Uterus (tissue), 3 donors: ENCODE measurements at regions not wholly inside any gene's neighbourhood (a gene's known extent, or its start where the extent isn't known, plus 50 kb on each side); places are given as distances from the start of the nearest gene placed in this dataset.

ENCODE experiments used
- DNase-seq, 2 donors: peaks; one replicate each; pipeline ENCODE4 v3.0.0-alpha.2; 2019 to 2020
- H3K27ac ChIP-seq, 2 donors: fragments of 200-600 bp; sonication (generic); 1 replicate in 1 of 2; 2 replicates in 1 of 2; pipeline ENCODE4 v1.5.1; 2016 to 2018
- H3K27me3 ChIP-seq, 2 donors: fragments of 200-600 bp; sonication (generic); one replicate each; pipeline ENCODE4 v1.5.1; 2018 to 2019; ENCODE audit warnings: control low read depth in 1 of 2
- H3K36me3 ChIP-seq, 2 donors: fragments of 200-600 bp; sonication (generic); one replicate each; pipeline ENCODE4 v1.5.1; 2019; ENCODE audit warnings: control low read depth in 1 of 2
- H3K4me1 ChIP-seq, 2 donors: fragments of 200-600 bp; sonication (generic); one replicate each; pipeline ENCODE4 v1.5.1; 2018 to 2019; ENCODE audit warnings: control low read depth in 1 of 2
- H3K4me3 ChIP-seq, 2 donors: fragments of 200-600 bp; sonication (generic); 1 replicate in 1 of 2; 2 replicates in 1 of 2; pipeline ENCODE4 v1.5.1; 2018 to 2019; ENCODE audit warnings: mild to moderate bottlenecking in 1 of 2
- H3K9me3 ChIP-seq, 2 donors: fragments of 200-600 bp; sonication (generic); one replicate each; pipeline ENCODE4 v1.5.1; 2019; ENCODE audit warnings: control low read depth in 1 of 2
- CTCF ChIP-seq, 4 experiments: fragments of 200-600 bp in 2 of 4; fragments of 450-650 bp in 2 of 4; sonication (generic) in 2 of 4; IDR thresholded peaks; one replicate each; pipeline ENCODE4 v1.5.1; 2016 to 2019; ENCODE audit warnings: antibody characterized with exemption in 4 of 4, mild to moderate bottlenecking in 2 of 4, moderate library complexity in 1 of 4
- POLR2A ChIP-seq, 2 donors: fragments of 450-650 bp; IDR thresholded peaks; one replicate each; pipeline ENCODE4 v1.6.1; 2016; ENCODE audit warnings: antibody characterized with exemption in 2 of 2, mild to moderate bottlenecking in 1 of 2, moderate library complexity in 1 of 2
- intact Hi-C: fragments of 100-400 bp; cut with DNase I; formaldehyde crosslinking; loops from one replicate; pipeline ENCODE4 v1.15.1; 2023; ENCODE audit warnings: low total_unique reads
- donor health status: DM: yes; HTN: yes; CAD: no.

DNA sequence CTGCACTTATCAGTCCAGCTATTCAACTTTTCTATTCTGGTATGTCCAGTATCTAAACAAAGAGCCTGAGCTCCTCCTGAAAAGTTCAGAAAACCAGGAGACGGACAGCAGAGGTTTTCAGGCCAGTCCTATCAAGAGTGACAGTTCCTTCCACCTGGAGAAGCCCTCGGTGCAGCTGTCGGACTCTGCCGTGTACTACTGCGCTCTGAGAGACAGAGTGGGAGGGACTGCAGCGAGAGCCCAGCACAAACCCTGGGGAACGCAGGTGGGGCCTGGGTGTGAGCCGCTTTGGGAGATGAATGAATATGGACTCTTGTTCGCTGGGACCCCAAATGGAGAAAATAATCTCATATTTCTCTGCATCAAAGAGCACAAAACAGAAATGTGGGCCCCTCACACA, 329.8 kb upstream of the OR4E1 start:
- DNase-seq: no peak
- H3K9me3 ChIP-seq: no peaks in the 10 kb centered on the region
- no peak overlapping the region for H3K4me3 ChIP-seq
- H3K4me1 ChIP-seq: no peaks in the 10 kb centered on the region
- H3K36me3 ChIP-seq: no peaks in the 10 kb centered on the region
- intact Hi-C loops: no loop called here
- H3K27me3 ChIP-seq: no peaks in the 10 kb centered on the region
- no peak overlapping the region for H3K27ac ChIP-seq
- TF ChIP-seq CTCF (IDR thresholded peaks at IDR 0.05): no peak
- no peak for TF ChIP-seq POLR2A (IDR thresholded peaks at IDR 0.05)

GRCh38 chr14:22002860-22003284, 329.3 kb upstream of the OR4E1 start:
- TF ChIP-seq POLR2A (IDR thresholded peaks at IDR 0.05): no peak
- no peak for TF ChIP-seq CTCF (IDR thresholded peaks at IDR 0.05)
- no peaks in the 10 kb centered on the region for H3K27me3 ChIP-seq
- H3K9me3 ChIP-seq: no peaks in the 10 kb centered on the region
- H3K4me3 ChIP-seq: no peak overlapping the region
- DNase-seq: no peak
- no peaks in the 10 kb centered on the region for H3K4me1 ChIP-seq
- no peak overlapping the region for H3K27ac ChIP-seq
- H3K36me3 ChIP-seq: no peaks in the 10 kb centered on the region
- intact Hi-C loops: no loop called here

DNA sequence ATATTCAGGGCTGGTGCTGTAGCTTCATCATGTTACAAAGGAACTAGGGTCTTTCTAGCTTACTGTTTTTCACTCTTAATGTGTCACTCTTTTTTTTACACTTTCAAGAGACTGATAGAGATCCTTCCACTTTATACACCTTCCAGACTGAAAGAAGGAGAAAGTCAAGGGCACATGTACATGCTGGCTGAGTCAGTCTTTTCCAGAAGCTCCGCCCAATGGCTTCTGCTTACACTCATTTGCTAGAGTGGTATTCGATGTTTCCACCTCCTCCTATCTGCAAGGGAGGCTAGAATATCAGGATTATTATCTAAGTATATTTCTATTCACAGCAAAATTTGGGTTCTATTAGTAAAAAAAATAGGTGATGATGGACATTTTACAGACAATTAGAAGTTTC, 325.8 kb upstream of the OR4E1 start:
- Histone ChIP-seq H3K4me3 (no peak overlapping the region), H3K27me3 (no peaks in the 10 kb centered on the region), H3K36me3 (no peaks in the 10 kb centered on the region), H3K9me3 (no peaks in the 10 kb centered on the region), H3K4me1 (no peaks in the 10 kb centered on the region), H3K27ac (no peak overlapping the region)
- TF ChIP-seq POLR2A (IDR thresholded peaks at IDR 0.05): no peak
- DNase-seq: no peak
- intact Hi-C loops: no loop called here

DNA sequence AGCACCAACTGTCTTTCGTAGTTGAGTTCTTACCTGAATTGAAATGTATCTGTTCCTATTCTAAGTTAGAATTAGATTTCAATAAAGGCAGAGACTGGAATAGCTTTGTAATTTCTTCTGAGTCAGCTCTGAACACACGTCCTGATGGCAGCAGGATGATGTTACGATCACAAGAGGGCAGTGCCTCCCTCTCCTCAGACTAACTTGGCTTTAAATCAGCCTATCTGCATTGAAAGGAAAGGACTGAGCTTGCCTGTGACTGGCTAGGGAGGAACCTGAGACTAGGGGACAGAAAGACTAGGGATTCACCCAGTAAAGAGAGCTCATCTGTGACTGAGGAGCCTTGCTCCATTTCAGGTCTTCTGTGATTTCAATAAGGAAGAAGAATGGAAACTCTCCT, 323.7 kb upstream of the OR4E1 start:
- no peak overlapping the region for H3K27ac ChIP-seq
- intact Hi-C loops: no loop called here
- H3K36me3 ChIP-seq: no peaks in the 10 kb centered on the region
- H3K4me1 ChIP-seq: no peaks in the 10 kb centered on the region
- no peak for DNase-seq
- no peak for TF ChIP-seq CTCF (IDR thresholded peaks at IDR 0.05)
- no peak for TF ChIP-seq POLR2A (IDR thresholded peaks at IDR 0.05)
- H3K4me3 ChIP-seq: no peak overlapping the region
- no peaks in the 10 kb centered on the region for H3K27me3 ChIP-seq
- H3K9me3 ChIP-seq: no peaks in the 10 kb centered on the region

- H3K36me3 ChIP-seq: no peaks in the 10 kb centered on the region
- no peaks in the 10 kb centered on the region for H3K27me3 ChIP-seq
- H3K4me3 ChIP-seq: no peak overlapping the region
- TF ChIP-seq CTCF (IDR thresholded peaks at IDR 0.05) (no peak), POLR2A (IDR thresholded peaks at IDR 0.05) (no peak)
- H3K27ac ChIP-seq: no peak overlapping the region
- no peaks in the 10 kb centered on the region for H3K4me1 ChIP-seq
- no peaks in the 10 kb centered on the region for H3K9me3 ChIP-seq
- intact Hi-C loops: no loop called here
- no peak for DNase-seq
These were observed 321.7 kb upstream of the OR4E1 start for GRCh38 chr14:21995332-21995731.

DNA sequence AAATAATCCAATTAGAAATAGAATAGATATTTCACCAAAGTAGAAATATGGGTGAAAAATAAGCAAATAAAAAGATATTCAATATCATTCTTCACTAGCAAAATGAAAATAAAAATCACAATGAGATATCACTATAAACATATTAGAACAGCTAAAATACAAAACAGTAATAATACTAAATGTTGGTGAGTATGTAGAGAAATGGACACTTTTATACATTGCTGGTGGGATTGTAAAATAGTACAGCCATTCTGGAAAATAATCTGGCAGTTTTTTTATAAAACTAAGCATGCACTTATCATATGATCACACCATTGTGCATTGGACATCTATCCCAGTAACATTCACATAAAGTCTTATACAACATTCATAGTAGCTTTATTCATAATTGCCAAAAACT, 320.2 kb upstream of the OR4E1 start:
- DNase-seq: no peak
- intact Hi-C loops: no loop called here
- Histone ChIP-seq H3K27me3 (no peaks in the 10 kb centered on the region), H3K27ac (no peak overlapping the region), H3K4me3 (no peak overlapping the region), H3K4me1 (no peaks in the 10 kb centered on the region), H3K36me3 (no peaks in the 10 kb centered on the region), H3K9me3 (no peaks in the 10 kb centered on the region)
- no peak for TF ChIP-seq CTCF (IDR thresholded peaks at IDR 0.05)
- no peak for TF ChIP-seq POLR2A (IDR thresholded peaks at IDR 0.05)
